Activated CD4-positive, alpha-beta T cell treated with anti-CD3 and anti-CD28 coated beads, Interleukin-10, Interleukin-2, amounts not matched to agents 100 ng/mL and 50 ng/mL, durations not matched to agents 16 hours and 8 hours (primary cell): ENCODE measurements at regions not wholly inside any gene's neighbourhood (a gene's known extent, or its start where the extent isn't known, plus 50 kb on each side); places are given as distances from the start of the nearest gene placed in this dataset.

Experiments
- DNase-seq: peaks from one replicate; pipeline ENCODE4 v3.0.0-alpha.2; 2020

- no peak for DNase-seq
Observed at GRCh38 chr15:38182900-38183299, 69.7 kb upstream of the SPRED1 start.

- no peak for DNase-seq
Observed at GRCh38 chr15:38186507-38186906, 66.1 kb upstream of the SPRED1 start.

- DNase-seq: no peak
Observed at GRCh38 chr15:38187630-38188313, 64.9 kb upstream of the SPRED1 start.

DNA sequence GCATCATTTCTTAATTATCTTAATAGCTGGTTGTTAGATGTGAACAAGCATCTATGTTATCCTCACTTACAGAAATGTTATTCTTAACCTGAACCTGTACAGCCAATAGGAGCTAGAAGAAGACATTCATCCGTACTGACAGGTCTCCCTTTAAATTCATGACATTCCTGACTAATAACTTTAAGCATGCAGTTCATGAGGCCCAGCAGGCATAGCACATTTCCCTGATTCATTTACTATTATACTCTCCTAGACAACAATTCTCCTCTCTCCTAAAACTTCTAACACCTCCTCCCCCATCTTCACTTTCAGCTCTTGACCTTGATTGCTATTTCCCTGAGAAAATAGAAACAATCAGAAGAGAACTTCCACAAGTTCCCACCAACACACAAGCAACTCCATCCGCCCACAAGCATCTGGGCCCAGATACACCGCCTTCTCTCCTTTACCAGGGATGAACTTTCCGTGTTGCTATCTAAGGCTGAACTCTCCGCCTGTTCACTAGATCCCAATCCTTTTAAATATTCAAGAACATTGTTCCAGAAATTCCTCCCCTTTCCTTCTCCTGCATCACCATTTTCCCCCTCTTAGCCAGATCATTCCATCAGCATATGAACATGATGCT lies 62.9 kb upstream of the SPRED1 start:
- no peak for DNase-seq

DNA sequence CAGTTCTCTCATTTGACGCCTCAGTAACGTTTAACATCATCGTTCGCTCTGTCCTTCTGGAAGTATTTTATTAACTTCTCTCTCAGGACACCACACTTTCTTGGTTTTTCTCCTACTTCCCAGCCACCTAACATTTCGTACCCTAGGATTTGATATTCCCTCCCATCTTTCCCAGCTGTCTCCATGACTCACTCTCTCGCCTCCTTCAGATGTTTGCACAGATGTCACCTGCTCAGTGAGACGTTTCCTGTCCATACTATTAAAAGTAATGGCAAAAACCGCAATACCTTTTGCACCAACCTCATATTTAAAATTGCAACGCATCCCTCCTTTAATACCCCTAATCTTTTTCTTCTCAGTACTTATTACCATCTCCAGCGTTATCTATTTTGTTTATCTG lies 62.1 kb upstream of the SPRED1 start:
- no peak for DNase-seq

GRCh38 chr15:38192496-38192895 lies 60.1 kb upstream of the SPRED1 start:
- no peak for DNase-seq

DNA sequence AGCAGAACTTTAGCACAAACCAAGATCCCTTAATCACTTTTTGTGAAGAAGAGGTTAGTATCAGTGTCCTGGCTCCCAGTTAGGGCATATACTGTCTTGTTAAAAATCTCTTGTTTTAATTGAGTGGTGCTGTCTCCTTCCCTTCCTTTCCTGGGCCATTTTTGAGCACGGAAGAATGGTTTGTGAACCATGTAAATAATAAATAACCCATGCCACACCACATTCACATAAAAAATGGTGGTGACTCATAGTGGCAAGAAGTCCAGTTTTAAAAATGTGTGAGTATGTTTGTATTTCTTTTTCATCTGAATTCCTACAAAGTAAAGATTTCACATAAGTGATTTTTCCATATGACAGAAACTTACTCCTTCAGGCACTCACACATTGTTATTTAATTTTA lies 59.1 kb upstream of the SPRED1 start:
- DNase-seq: no peak

- DNase-seq: no peak
Observed at GRCh38 chr15:38195191-38195901, 57.3 kb upstream of the SPRED1 start.

DNA sequence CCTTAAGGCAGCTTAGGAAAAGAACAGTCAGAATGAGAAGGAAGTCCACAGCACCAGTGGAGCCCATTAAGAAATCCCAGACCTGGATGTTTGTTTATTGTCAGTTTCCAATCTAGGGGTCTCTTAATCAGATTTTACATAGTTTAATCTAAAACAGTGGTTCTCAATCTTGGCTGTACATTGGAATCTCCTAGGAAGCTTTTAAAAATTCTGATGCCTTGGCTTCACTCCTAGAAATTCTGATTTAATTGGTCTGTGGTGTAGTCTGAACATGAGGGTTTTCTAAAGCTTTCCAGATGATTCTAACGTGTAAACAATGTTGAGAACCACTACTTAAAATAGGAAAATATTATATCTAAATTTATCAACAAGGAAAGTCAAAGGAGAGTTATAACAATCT lies 56.6 kb upstream of the SPRED1 start:
- DNase-seq: no peak

GRCh38 chr15:38197553-38197952 lies 55.1 kb upstream of the SPRED1 start:
- no peak for DNase-seq

- no peak for DNase-seq
Observed at GRCh38 chr15:38201714-38202113, 50.9 kb upstream of the SPRED1 start.

GRCh38 chr15:38202361-38202760 lies 50.3 kb upstream of the SPRED1 start:
- no peak for DNase-seq
